ENCODE measurements at regions not wholly inside any gene's neighbourhood (a gene's known extent, or its start where the extent isn't known, plus 50 kb on each side); places are given as distances from the start of the nearest gene placed in this dataset.
"Not testable (repeated sequence)": the region's sequence is repeated elsewhere in the genome, so short reads cannot be mapped to it uniquely, and the experiment has no call there.

- Histone ChIP-seq H3K27ac (no peak overlapping the region), H3K4me3 (no peak overlapping the region), H3K27me3 (no peaks in the 10 kb centered on the region), H3K9ac (no peak overlapping the region), H3K4me1 (peaks cover 0 to 8% (median 0%) of the 10 kb centered on the region in 10 experiments; a peak in 4 of 20 replicates), H3K9me3 (replicated peaks in 1 of 11) (peaks cover 0 to 6% (median 0%) of the 10 kb centered on the region in 11 experiments; a peak in 1 of 22 replicates), H3K4me2 (no peak overlapping the region), H3K36me3 (no peaks in the 10 kb centered on the region), H4K20me1 (no peaks in the 10 kb centered on the region)
- TF ChIP-seq Cebpa-rat (IDR thresholded peaks at IDR 0.05) = no peak
Observed at GRCh38 chr11:22460181-22460580, 122.0 kb downstream of the SLC17A6 start.

- peaks cover 0 to 8% (median 0%) of the 10 kb centered on the region in 10 experiments; a peak in 4 of 20 replicates for H3K4me1 ChIP-seq
- H3K27me3 ChIP-seq = no peaks in the 10 kb centered on the region
- no peaks in the 10 kb centered on the region for H4K20me1 ChIP-seq
Observed at GRCh38 chr11:22459048-22459447, 120.9 kb downstream of the SLC17A6 start.

GRCh38 chr11:22458161-22458560 is 120.0 kb downstream of the SLC17A6 start:
- H3K27me3 ChIP-seq = no peaks in the 10 kb centered on the region
- no peak for TF ChIP-seq Cebpa-rat (IDR thresholded peaks at IDR 0.05)
- H3K4me1 ChIP-seq = peaks cover 0 to 8% (median 0%) of the 10 kb centered on the region in 10 experiments; a peak in 4 of 20 replicates
- H3K9ac ChIP-seq = no peak overlapping the region
- no peak overlapping the region for H3K4me2 ChIP-seq
- no peaks in the 10 kb centered on the region for H4K20me1 ChIP-seq
- peaks cover 0 to 6% (median 0%) of the 10 kb centered on the region in 11 experiments; a peak in 1 of 22 replicates for H3K9me3 ChIP-seq (replicated peaks in 1 of 11)
- no peak overlapping the region for H3K27ac ChIP-seq
- H3K36me3 ChIP-seq = no peaks in the 10 kb centered on the region
- H3K4me3 ChIP-seq = no peak overlapping the region

More at GRCh38 chr11:22459048-22459447, 120.9 kb downstream of the SLC17A6 start:
- Histone ChIP-seq H3K9me3 (replicated peaks in 1 of 11) (peaks cover 0 to 6% (median 0%) of the 10 kb centered on the region in 11 experiments; a peak in 1 of 22 replicates), H3K36me3 (no peaks in the 10 kb centered on the region), H3K4me3 (no peak overlapping the region), H3K27ac (no peak overlapping the region), H3K9ac (no peak overlapping the region), H3K4me2 (peak overlapping the region in 1 of 11 experiments; percentile 20; a peak in 1 of 22 replicates)
- no peak for TF ChIP-seq Cebpa-rat (IDR thresholded peaks at IDR 0.05)

GRCh38 chr11:22456993-22457762 is 119.0 kb downstream of the SLC17A6 start:
- no peak overlapping the region for H3K27ac ChIP-seq
- no peaks in the 10 kb centered on the region for H4K20me1 ChIP-seq
- no peak overlapping the region for H3K4me2 ChIP-seq
- no peak for TF ChIP-seq Cebpa-rat (IDR thresholded peaks at IDR 0.05)
- H3K4me3 ChIP-seq = no peak overlapping the region
- H3K9me3 ChIP-seq (replicated peaks in 1 of 11) = peaks cover 0 to 6% (median 0%) of the 10 kb centered on the region in 11 experiments; a peak in 1 of 22 replicates
- no peaks in the 10 kb centered on the region for H3K27me3 ChIP-seq
- no peaks in the 10 kb centered on the region for H3K36me3 ChIP-seq
- peaks cover 0 to 8% (median 0%) of the 10 kb centered on the region in 10 experiments; a peak in 4 of 20 replicates for H3K4me1 ChIP-seq
- no peak overlapping the region for H3K9ac ChIP-seq

- Histone ChIP-seq H4K20me1 (no peaks in the 10 kb centered on the region), H3K36me3 (no peaks in the 10 kb centered on the region), H3K27me3 (no peaks in the 10 kb centered on the region), H3K4me2 (no peak overlapping the region), H3K9ac (no peak overlapping the region), H3K4me1 (peaks cover 0 to 8% (median 0%) of the 10 kb centered on the region in 10 experiments; a peak in 4 of 20 replicates), H3K9me3 (replicated peaks in 1 of 11) (no peaks in the 10 kb centered on the region), H3K4me3 (no peak overlapping the region), H3K27ac (no peak overlapping the region)
- TF ChIP-seq Cebpa-rat (IDR thresholded peaks at IDR 0.05) = no peak
Observed at GRCh38 chr11:22454461-22455090, 116.4 kb downstream of the SLC17A6 start.

- Histone ChIP-seq H3K9ac (no peak overlapping the region), H3K27me3 (no peaks in the 10 kb centered on the region), H3K4me1 (no peaks in the 10 kb centered on the region), H3K9me3 (replicated peaks in 1 of 11) (peaks cover 0 to 10% (median 0%) of the 10 kb centered on the region in 11 experiments; a peak in 3 of 22 replicates), H3K4me2 (no peak overlapping the region), H3K27ac (no peak overlapping the region), H4K20me1 (no peaks in the 10 kb centered on the region), H3K36me3 (no peaks in the 10 kb centered on the region), H3K4me3 (no peak overlapping the region)
- TF ChIP-seq Cebpa-rat (IDR thresholded peaks at IDR 0.05) = no peak
Observed at GRCh38 chr11:22449441-22449840, 111.3 kb downstream of the SLC17A6 start.

- peaks cover 0 to 10% (median 0%) of the 10 kb centered on the region in 11 experiments; a peak in 3 of 22 replicates for H3K9me3 ChIP-seq (replicated peaks in 1 of 11)
- H3K4me1 ChIP-seq = no peaks in the 10 kb centered on the region
- no peak overlapping the region for H3K4me3 ChIP-seq
- H3K9ac ChIP-seq = no peak overlapping the region
- H4K20me1 ChIP-seq = no peaks in the 10 kb centered on the region
- no peak for TF ChIP-seq Cebpa-rat (IDR thresholded peaks at IDR 0.05)
- no peak overlapping the region for H3K27ac ChIP-seq
- H3K4me2 ChIP-seq = no peak overlapping the region
- H3K27me3 ChIP-seq = no peaks in the 10 kb centered on the region
- H3K36me3 ChIP-seq = no peaks in the 10 kb centered on the region
Observed at GRCh38 chr11:22444076-22444475, 105.9 kb downstream of the SLC17A6 start.

GRCh38 chr11:22441831-22442230 is 103.7 kb downstream of the SLC17A6 start:
- no peak overlapping the region for H3K4me3 ChIP-seq
- no peak for TF ChIP-seq Cebpa-rat (IDR thresholded peaks at IDR 0.05)
- H3K36me3 ChIP-seq = no peaks in the 10 kb centered on the region
- no peak overlapping the region for H3K9ac ChIP-seq
- no peaks in the 10 kb centered on the region for H4K20me1 ChIP-seq
- H3K4me1 ChIP-seq = no peaks in the 10 kb centered on the region
- H3K9me3 ChIP-seq (replicated peaks in 1 of 11) = peaks cover 0 to 1% (median 0%) of the 10 kb centered on the region in 11 experiments; a peak in 1 of 22 replicates
- no peaks in the 10 kb centered on the region for H3K27me3 ChIP-seq
- no peak overlapping the region for H3K27ac ChIP-seq
- H3K4me2 ChIP-seq = no peak overlapping the region

GRCh38 chr11:22435582-22435981 is 97.4 kb downstream of the SLC17A6 start:
- H3K9ac ChIP-seq; H4K20me1 ChIP-seq; H3K27me3 ChIP-seq; H3K27ac ChIP-seq; H3K36me3 ChIP-seq; H3K4me3 ChIP-seq; H3K4me2 ChIP-seq; H3K9me3 ChIP-seq (replicated peaks in 1 of 11): not testable (repeated sequence)
- H3K4me1 ChIP-seq = peaks cover 16 to 31% (median 26%) of the 10 kb centered on the region in 10 experiments; a peak in 18 of 20 replicates
